ENCODE measurements at regions not wholly inside any gene's neighbourhood (a gene's known extent, or its start where the extent isn't known, plus 50 kb on each side); places are given as distances from the start of the nearest gene placed in this dataset.

- DNase-seq, result no peak
These were observed 109.7 kb downstream of the VEGFA start for GRCh38 chr6:43879722-43880121.

- DNase-seq, result no peak
These were observed 108.9 kb downstream of the VEGFA start for GRCh38 chr6:43878823-43879495.

- DNase-seq, result no peak
These were observed 108.2 kb downstream of the VEGFA start for GRCh38 chr6:43878127-43878634.

GRCh38 chr6:43877463-43878126 is 107.6 kb downstream of the VEGFA start:
- DNase-seq, result no peak

GRCh38 chr6:43877036-43877435 is 107.0 kb downstream of the VEGFA start:
- DNase-seq, result no peak

- no peak for DNase-seq
These were observed 106.6 kb downstream of the VEGFA start for GRCh38 chr6:43876602-43877001.

- DNase-seq, result no peak
These were observed 106.0 kb downstream of the VEGFA start for GRCh38 chr6:43875849-43876572.

GRCh38 chr6:43874814-43875590 is 105.0 kb downstream of the VEGFA start:
- no peak for DNase-seq

- no peak for DNase-seq
These were observed 104.0 kb downstream of the VEGFA start for GRCh38 chr6:43873806-43874714.

GRCh38 chr6:43871933-43872332 is 101.9 kb downstream of the VEGFA start:
- DNase-seq, result no peak

GRCh38 chr6:43871284-43871683 is 101.3 kb downstream of the VEGFA start:
- no peak for DNase-seq

GRCh38 chr6:43870660-43871061 is 100.7 kb downstream of the VEGFA start:
- DNase-seq, result no peak

- no peak for DNase-seq
These were observed 100.0 kb downstream of the VEGFA start for GRCh38 chr6:43869792-43870659.

- no peak for DNase-seq
These were observed 99.2 kb downstream of the VEGFA start for GRCh38 chr6:43869079-43869710.

- no peak for DNase-seq
These were observed 98.5 kb downstream of the VEGFA start for GRCh38 chr6:43868467-43868866.

- no peak for DNase-seq
These were observed 98.0 kb downstream of the VEGFA start for GRCh38 chr6:43867996-43868395.

- no peak for DNase-seq
These were observed 97.2 kb downstream of the VEGFA start for GRCh38 chr6:43867246-43867645.

- no peak for DNase-seq
These were observed 96.1 kb downstream of the VEGFA start for GRCh38 chr6:43865932-43866645.

- DNase-seq, result no peak
These were observed 95.1 kb downstream of the VEGFA start for GRCh38 chr6:43865086-43865485.

- DNase-seq, result no peak
These were observed 92.9 kb downstream of the VEGFA start for GRCh38 chr6:43862925-43863324.
